PC-9 (cell line): ENCODE measurements at regions not wholly inside any gene's neighbourhood (a gene's known extent, or its start where the extent isn't known, plus 50 kb on each side); places are given as distances from the start of the nearest gene placed in this dataset.

Experiments used
- BruUV-seq: library from RNA; stranded (reverse); fragments of 400-500 nt; replicated peaks from 2 replicates; lab custom pipeline; 2021; lab: Mats Ljungman, UMichigan
- CTCF ChIA-PET: fragments of 300-600 bp; sonication (Branson Sonifier 250); formaldehyde crosslinking; loops from one replicate; lab custom pipeline; 2022; ENCODE audit warnings: antibody characterized with exemption; lab: Charles Lee
- POLR2A ChIA-PET: fragments of 300-600 bp; sonication (Branson Sonifier 250); formaldehyde crosslinking; loops from one replicate; lab custom pipeline; 2022; ENCODE audit warnings: antibody characterized with exemption; ENCODE audit not compliant: unreplicated experiment; lab: Charles Lee
- DNase-seq, 2 experiments: peaks; one replicate each; pipeline versions ENCODE4 v3.0.0 to v3.0.0-alpha.2; 2015 to 2022; ENCODE audit warnings: mixed read lengths in 1 of 2
- H2AFZ ChIP-seq: fragments of 200-600 bp; sonication (generic); 2 replicates; pipeline ENCODE4 v1.8.1; 2017; ENCODE audit warnings: antibody characterized with exemption
- H3F3A ChIP-seq: fragments of 200-600 bp; sonication (generic); 2 replicates; pipeline ENCODE4 v1.8.1; 2017; ENCODE audit warnings: antibody characterized with exemption, mild to moderate bottlenecking, low read depth; ENCODE audit not compliant: insufficient read depth
- H3K27ac ChIP-seq: fragments of 200-600 bp; sonication (generic); 2 replicates; pipeline ENCODE4 v1.6.1; 2016; ENCODE audit warnings: mixed run types
- H3K27me3 ChIP-seq: fragments of 200-600 bp; sonication (generic); 2 replicates; pipeline ENCODE4 v1.6.1; 2016; ENCODE audit warnings: low read depth, mixed run types; ENCODE audit not compliant: insufficient read depth
- H3K36me3 ChIP-seq: fragments of 200-600 bp; sonication (generic); 2 replicates; pipeline ENCODE4 v1.6.1; 2016; ENCODE audit warnings: low read depth, mixed run types
- H3K4me1 ChIP-seq: fragments of 200-600 bp; sonication (generic); replicated peaks from 2 replicates; pipeline ENCODE4 v1.6.1; 2016; ENCODE audit warnings: mixed run types; ENCODE audit not compliant: insufficient read depth
- H3K4me2 ChIP-seq: fragments of 200-600 bp; sonication (generic); 2 replicates; pipeline ENCODE4 v1.6.1; 2017; ENCODE audit warnings: mixed run types
- H3K4me3 ChIP-seq: fragments of 200-600 bp; sonication (generic); 2 replicates; pipeline ENCODE4 v1.6.1; 2016; ENCODE audit warnings: mixed run types
- H3K79me2 ChIP-seq: fragments of 200-600 bp; sonication (generic); 2 replicates; pipeline ENCODE4 v1.6.1; 2017; ENCODE audit warnings: low read depth, mixed run types
- H3K9me2 ChIP-seq: fragments of 200-600 bp; sonication (generic); 2 replicates; pipeline ENCODE4 v1.8.1; 2017; ENCODE audit warnings: mild to moderate bottlenecking; ENCODE audit not compliant: insufficient read depth
- H3K9me3 ChIP-seq: fragments of 200-600 bp; sonication (generic); 2 replicates; pipeline ENCODE4 v1.8.1; 2016; ENCODE audit warnings: low read depth; ENCODE audit not compliant: insufficient read depth
- H4K20me1 ChIP-seq: fragments of 200-600 bp; sonication (generic); 2 replicates; pipeline ENCODE4 v1.8.1; 2017; ENCODE audit not compliant: insufficient read depth
- EZH2 ChIP-seq: fragments of 200-600 bp; sonication (generic); IDR thresholded peaks from 2 replicates; pipeline ENCODE4 v1.8.0; 2017; ENCODE audit warnings: antibody characterized with exemption, low read depth
- intact Hi-C: fragments of 100-400 bp; cut with micrococcal nuclease; formaldehyde crosslinking; loops from one replicate; pipeline ENCODE4 v1.10.0; 2022; ENCODE audit not compliant: unreplicated experiment
- TF ChIP-seq, protein P1 (sequence below): fragments of 200-600 bp; sonication (generic); conservative IDR thresholded peaks from 2 replicates; pipeline ENCODE4 v1.6.1; 2017; ENCODE audit warnings: mixed run types, antibody characterized with exemption, mild to moderate bottlenecking, moderate library complexity

DNA sequence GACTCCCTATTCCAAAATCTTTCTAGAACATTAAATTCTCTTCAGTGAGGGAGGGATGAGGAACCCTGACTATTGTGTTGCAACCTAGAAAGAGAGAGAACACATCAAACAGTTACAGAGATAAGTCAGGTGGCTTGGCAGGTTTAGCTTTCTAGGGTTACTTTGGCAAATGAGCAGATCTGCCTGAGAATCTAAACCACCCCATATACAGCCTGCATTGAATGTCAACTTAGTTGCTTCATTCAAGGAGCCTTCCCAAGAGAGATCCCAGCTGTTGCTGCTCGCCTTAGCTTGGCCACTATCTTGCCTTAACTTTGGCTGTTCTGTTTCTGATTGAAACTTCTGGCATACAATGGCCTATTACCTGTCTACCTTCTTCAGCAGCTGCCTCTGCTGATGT, 74.7 kb upstream of the TCF21 start:
- Histone ChIP-seq H3K27ac (no peak overlapping the region), H2AFZ (no peak overlapping the region), H4K20me1 (no peaks in the 10 kb centered on the region), H3K4me2 (no peak overlapping the region), H3F3A (no peaks in the 10 kb centered on the region; the same call in 1 of the 2 replicates), H3K4me1 (no peaks in the 10 kb centered on the region), H3K9me3 (peaks cover 34% of the 10 kb centered on the region), H3K9me2 (peaks cover 6% of the 10 kb centered on the region; the same call in 1 of the 2 replicates), H3K4me3 (no peak overlapping the region), H3K79me2 (no peaks in the 10 kb centered on the region), H3K27me3 (no peaks in the 10 kb centered on the region), H3K36me3 (no peaks in the 10 kb centered on the region)
- BruUV-seq, result no TSS peak
- TF ChIP-seq EZH2, result no peak
- TF ChIP-seq, protein P1, sequence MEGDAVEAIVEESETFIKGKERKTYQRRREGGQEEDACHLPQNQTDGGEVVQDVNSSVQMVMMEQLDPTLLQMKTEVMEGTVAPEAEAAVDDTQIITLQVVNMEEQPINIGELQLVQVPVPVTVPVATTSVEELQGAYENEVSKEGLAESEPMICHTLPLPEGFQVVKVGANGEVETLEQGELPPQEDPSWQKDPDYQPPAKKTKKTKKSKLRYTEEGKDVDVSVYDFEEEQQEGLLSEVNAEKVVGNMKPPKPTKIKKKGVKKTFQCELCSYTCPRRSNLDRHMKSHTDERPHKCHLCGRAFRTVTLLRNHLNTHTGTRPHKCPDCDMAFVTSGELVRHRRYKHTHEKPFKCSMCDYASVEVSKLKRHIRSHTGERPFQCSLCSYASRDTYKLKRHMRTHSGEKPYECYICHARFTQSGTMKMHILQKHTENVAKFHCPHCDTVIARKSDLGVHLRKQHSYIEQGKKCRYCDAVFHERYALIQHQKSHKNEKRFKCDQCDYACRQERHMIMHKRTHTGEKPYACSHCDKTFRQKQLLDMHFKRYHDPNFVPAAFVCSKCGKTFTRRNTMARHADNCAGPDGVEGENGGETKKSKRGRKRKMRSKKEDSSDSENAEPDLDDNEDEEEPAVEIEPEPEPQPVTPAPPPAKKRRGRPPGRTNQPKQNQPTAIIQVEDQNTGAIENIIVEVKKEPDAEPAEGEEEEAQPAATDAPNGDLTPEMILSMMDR, result no peak
- ChIA-PET POLR2A (no interaction called here), CTCF (no interaction called here)
- intact Hi-C loops, result no loop called here
- DNase-seq, result no peak

DNA sequence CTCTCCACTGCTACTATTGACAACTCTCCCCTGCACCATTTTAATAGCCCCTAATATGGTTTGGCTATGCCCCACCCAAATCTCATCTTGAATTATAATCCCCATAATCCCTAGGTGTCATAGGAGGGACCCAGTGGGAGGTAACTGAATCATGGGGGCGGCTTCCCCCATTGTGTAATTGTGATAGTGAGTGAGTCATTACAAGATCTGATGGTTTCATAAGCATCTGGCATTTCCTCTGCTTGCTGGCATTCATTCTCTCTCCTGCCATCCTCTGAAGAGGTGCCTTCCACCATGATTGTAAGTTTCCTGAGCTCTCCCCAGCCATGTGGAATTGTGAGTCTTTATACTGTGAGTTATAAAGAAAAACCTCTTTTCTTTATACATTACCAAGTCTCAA, 74.1 kb upstream of the TCF21 start:
- Histone ChIP-seq H3K27me3 (no peaks in the 10 kb centered on the region), H3K27ac (no peak overlapping the region), H2AFZ (no peak overlapping the region), H3K9me3 (peaks cover 34% of the 10 kb centered on the region), H3K4me3 (no peak overlapping the region), H3K79me2 (no peaks in the 10 kb centered on the region), H3F3A (no peaks in the 10 kb centered on the region; the same call in 1 of the 2 replicates), H3K4me1 (no peaks in the 10 kb centered on the region), H4K20me1 (no peaks in the 10 kb centered on the region), H3K36me3 (no peaks in the 10 kb centered on the region), H3K4me2 (no peak overlapping the region), H3K9me2 (peaks cover 6% of the 10 kb centered on the region; the same call in 1 of the 2 replicates)
- CTCF ChIA-PET, result no interaction called here
- POLR2A ChIA-PET, result no interaction called here
- BruUV-seq, result no TSS peak
- DNase-seq, result no peak
- intact Hi-C loops, result no loop called here
- TF ChIP-seq EZH2, result no peak
- TF ChIP-seq, protein P1, result no peak

- H3K4me1 ChIP-seq, result no peaks in the 10 kb centered on the region
- H3K4me3 ChIP-seq, result no peak overlapping the region
- CTCF ChIA-PET, result no interaction called here
- TF ChIP-seq EZH2, result no peak
- no peaks in the 10 kb centered on the region for H3K79me2 ChIP-seq
- BruUV-seq, result no TSS peak
- H3K9me2 ChIP-seq, result peaks cover 6% of the 10 kb centered on the region; the same call in 1 of the 2 replicates
- H3F3A ChIP-seq, result no peaks in the 10 kb centered on the region; the same call in 1 of the 2 replicates
- H3K36me3 ChIP-seq, result no peaks in the 10 kb centered on the region
- H3K9me3 ChIP-seq, result peaks cover 34% of the 10 kb centered on the region
- DNase-seq, result no peak
- intact Hi-C loops, result no loop called here
- POLR2A ChIA-PET, result no interaction called here
- no peak overlapping the region for H2AFZ ChIP-seq
- H4K20me1 ChIP-seq, result no peaks in the 10 kb centered on the region
- H3K4me2 ChIP-seq, result no peak overlapping the region
- no peaks in the 10 kb centered on the region for H3K27me3 ChIP-seq
- no peak overlapping the region for H3K27ac ChIP-seq
Measured at GRCh38 chr6:133815313-133815712, 73.6 kb upstream of the TCF21 start.

GRCh38 chr6:133816171-133816570, 72.7 kb upstream of the TCF21 start:
- CTCF ChIA-PET, result no interaction called here
- intact Hi-C loops, result no loop called here

More at GRCh38 chr6:133816171-133816570, 72.7 kb upstream of the TCF21 start:
- no peak overlapping the region for H2AFZ ChIP-seq
- H3K4me1 ChIP-seq, result no peaks in the 10 kb centered on the region
- no peaks in the 10 kb centered on the region; the same call in 1 of the 2 replicates for H3F3A ChIP-seq
- no peaks in the 10 kb centered on the region for H3K36me3 ChIP-seq
- H3K27ac ChIP-seq, result no peak overlapping the region
- no peaks in the 10 kb centered on the region for H4K20me1 ChIP-seq
- TF ChIP-seq EZH2, result no peak
- TF ChIP-seq, protein P1, result no peak
- H3K79me2 ChIP-seq, result no peaks in the 10 kb centered on the region
- no TSS peak for BruUV-seq
- H3K4me3 ChIP-seq, result no peak overlapping the region
- peaks cover 6% of the 10 kb centered on the region; the same call in 1 of the 2 replicates for H3K9me2 ChIP-seq
- no peaks in the 10 kb centered on the region for H3K27me3 ChIP-seq
- peaks cover 25% of the 10 kb centered on the region for H3K9me3 ChIP-seq
- POLR2A ChIA-PET, result no interaction called here
- no peak overlapping the region for H3K4me2 ChIP-seq
- no peak for DNase-seq
